GM19025 (cell line): ENCODE measurements at regions not wholly inside any gene's neighbourhood (a gene's known extent, or its start where the extent isn't known, plus 50 kb on each side); places are given as distances from the start of the nearest gene placed in this dataset.
"Not testable (repeated sequence)": the region's sequence is repeated elsewhere in the genome, so short reads cannot be mapped to it uniquely, and the experiment has no call there.

ENCODE experiments used
- ATAC-seq: cut with Tn5 transposase; IDR thresholded peaks from one replicate; pipeline ENCODE4 v1.9.1; 2021; ENCODE audit warnings: mild to moderate bottlenecking, low read depth, moderate library complexity; ENCODE audit not compliant: unreplicated experiment

DNA sequence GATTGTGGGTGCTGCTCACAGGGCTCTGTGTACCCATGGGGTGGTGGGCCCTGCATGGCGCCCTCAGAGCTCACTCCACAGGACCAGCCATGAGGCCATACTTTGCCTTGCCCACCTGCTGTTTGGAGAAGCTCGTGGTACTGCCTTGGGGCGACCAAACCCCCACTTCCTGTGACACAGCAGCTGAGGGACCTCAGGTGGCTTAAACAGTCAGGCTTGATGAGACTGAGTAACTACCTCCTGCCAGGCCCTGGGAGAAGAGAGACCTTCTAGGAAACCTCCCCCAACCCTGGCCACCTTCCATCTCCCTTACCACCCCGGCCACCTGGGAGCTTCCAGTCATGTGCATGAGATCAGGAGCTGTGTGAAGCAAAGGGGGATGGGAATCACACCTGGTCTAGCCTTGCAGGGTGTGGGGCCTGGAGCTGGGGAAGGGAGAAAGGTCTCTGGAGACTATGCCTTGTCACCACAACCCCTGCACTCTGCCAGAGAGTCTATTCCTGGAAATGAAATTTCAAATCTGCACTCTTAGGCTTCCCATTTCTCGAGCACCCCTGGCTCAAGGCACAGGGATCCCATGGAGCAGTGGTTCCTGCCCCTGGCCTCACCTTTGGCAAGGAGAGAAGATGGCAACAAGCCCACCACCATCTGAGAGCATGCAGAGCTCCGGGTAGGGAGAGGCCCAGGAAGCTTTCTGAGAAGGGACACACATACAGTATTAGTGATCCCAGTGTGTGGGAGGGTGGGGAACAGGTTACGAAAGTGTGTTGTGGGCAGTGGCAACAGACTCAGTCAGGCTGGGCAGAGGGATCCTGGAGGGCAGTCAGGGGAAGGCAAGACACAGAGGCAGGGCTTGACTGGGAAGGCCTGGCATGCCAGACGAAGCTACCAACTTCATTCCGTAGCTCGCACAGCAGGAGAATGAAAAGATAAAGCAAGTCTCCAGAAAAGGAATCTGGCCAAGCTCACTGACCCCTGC lies 125.0 kb downstream of the URI1 start:
- no peak for ATAC-seq

DNA sequence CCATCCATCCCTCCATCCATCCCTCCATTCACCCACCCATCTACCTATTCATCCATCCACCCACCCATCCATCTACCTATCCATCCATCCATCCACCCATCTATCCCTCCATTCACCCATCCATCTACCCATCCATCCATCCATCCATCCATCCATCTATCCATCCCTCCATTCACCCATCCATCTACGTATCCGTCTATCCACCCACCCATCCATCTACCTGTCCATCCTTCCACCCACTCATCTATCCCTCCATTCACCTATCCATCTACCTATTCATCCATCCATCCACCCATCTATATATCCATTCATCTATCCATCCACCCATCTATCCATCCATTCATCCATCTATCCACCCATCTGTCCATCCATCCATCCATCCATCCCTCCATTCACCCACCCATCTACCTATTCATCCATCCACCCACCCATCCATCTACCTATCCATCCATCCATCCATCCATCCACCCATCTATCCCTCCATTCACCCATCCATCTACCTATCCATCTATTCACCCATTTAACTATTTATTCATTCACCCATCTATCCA lies 126.0 kb downstream of the URI1 start:
- not testable (repeated sequence) for ATAC-seq

- ATAC-seq, result no peak
Measured at GRCh38 chr19:30068528-30069395, 126.7 kb downstream of the URI1 start.

DNA sequence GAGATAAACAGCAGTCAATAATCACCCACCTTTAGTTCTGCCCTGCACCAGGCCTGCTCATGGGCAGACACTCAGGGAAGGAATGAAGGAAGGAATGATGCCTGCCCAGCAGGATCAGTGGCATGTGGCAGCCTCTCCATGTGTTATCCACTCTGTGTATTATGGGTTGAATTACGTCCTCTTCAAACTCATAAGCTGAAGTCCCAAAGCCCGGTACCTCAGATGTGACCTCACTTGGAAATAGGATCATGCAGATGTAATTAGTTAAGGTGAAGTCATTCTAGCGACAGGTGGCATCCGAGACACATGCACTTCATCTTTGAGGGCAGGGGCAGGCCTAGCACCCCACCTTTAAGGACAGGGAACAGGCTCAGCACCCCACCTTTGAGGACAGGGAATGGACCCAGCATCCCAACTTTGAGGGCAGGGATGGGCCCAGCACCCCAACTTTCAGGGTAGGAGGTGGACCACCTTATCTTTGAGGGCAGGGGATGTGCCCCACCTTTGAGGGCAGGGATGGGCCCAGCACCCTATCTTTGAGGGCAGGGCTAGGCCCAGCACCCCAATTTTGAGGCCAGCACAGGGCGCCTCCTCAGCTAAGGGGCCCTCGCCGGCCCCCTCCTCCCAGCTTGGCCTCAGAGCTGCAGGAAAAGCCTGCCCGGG lies 127.6 kb downstream of the URI1 start:
- ATAC-seq, result no peak

GRCh38 chr19:30070198-30070967 lies 128.3 kb downstream of the URI1 start:
- no peak for ATAC-seq

- ATAC-seq, result no peak
Measured at GRCh38 chr19:30070968-30071632, 129.1 kb downstream of the URI1 start.

- ATAC-seq, result no peak
Measured at GRCh38 chr19:30071871-30072270, 129.8 kb downstream of the URI1 start.

DNA sequence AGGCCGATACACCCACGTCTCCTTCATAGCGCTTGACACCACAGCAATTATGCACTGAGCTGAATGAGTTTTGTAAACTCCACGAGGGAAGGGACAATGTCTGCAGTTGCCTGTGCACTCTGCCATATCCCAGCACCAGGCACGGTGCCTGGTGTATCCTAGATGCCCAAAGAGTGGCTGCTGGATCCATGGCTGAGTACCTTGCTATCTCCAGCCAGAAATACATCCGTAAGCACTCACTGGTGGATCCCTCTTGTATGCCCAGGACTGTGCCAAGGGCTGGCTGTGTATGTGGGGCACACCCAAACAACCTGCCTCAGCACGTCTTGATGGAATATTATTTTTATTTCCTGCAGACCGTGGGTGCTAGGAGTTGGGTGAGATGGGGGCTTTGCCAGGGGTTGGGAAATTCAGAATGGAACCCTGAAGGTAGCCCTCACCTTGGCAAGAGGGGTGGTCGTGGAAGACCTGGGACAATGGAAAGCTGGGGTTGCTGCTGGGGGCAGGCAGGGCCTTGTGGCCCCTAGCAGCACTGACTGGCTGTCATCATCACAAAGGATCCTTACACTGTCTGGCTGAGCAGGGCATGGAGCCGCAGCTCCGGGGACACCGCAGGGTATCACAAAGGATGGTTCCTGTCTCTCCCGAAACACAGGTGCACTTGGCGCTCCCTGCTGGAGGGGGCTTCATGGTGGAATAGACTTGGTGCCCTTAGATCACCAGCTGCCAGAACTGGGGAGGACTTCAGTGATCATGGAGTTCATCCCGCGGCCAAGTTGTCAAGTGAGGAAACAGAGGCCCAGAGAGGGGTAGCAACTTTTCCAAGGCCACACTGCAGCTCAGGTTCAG lies 131.3 kb downstream of the URI1 start:
- no peak for ATAC-seq

DNA sequence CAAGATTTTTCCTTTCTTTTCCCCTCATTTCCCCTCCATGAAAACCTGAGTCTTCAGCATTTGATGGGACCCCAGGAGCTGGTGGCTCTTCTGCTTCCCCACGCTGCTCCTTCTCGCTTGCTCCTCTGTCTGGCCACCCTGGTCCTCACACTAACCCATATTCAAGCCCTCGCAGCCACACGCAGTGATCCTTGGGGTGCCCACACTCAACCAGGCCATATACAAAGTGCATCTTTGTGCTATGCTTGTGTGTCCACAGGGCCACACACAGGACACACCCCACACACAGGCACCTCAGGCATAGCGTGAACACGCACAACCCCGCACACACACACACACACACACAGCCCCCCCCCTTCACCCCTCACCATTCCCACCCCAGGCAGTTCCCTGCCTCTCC lies 132.1 kb downstream of the URI1 start:
- no peak for ATAC-seq

GRCh38 chr19:30074741-30075715 lies 133.0 kb downstream of the URI1 start:
- no peak for ATAC-seq

DNA sequence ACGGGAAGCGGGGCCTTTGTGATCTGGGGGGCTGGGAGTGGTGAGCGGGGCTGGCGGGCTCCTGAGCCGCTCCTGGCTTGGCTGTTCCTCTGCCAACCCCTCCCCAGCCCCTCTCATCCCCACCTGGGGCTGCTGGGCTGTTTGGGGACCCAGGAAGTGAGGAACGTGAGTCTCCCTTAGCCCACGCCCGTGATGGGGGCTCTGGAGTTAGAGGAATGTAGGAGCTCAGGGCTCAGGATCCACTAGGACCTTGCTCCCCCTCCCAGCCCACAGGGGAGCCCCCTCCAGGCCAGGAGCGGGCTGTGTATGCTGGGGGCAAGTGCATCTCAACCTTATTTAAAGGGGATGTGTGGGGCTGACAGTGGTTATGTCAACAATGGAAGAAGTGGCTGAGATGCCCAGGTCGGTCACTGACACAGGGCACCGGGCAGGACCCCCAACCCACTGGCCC lies 134.1 kb downstream of the URI1 start:
- ATAC-seq, result no peak

GRCh38 chr19:30076751-30077670 lies 135.0 kb downstream of the URI1 start:
- ATAC-seq, result no peak

GRCh38 chr19:30077851-30078355 lies 135.9 kb downstream of the URI1 start:
- ATAC-seq, result no peak

GRCh38 chr19:30078381-30078910 lies 136.4 kb downstream of the URI1 start:
- no peak for ATAC-seq

DNA sequence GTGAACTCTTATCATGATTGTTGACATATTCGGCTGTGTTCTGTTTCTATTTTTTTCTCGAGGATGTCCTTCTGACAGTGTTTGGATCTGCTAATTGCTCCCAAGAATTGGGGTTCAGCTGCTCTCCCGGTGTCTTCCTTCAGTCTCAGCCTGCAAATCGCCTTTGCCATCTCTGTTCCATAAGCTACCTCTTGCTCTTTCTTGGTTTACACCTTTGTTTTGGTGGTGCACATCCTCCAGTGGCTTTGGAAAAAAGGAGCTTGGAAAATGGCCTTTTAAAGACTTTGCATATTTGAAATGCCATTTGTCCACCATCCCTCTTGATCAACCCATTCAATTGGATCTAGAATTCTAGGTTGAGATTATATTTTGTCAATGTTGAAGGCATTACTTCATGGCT lies 137.2 kb downstream of the URI1 start:
- no peak for ATAC-seq

GRCh38 chr19:30082168-30082567 lies 140.1 kb downstream of the URI1 start:
- no peak for ATAC-seq
